HEK293 (cell line): ENCODE measurements at regions not wholly inside any gene's neighbourhood (a gene's known extent, or its start where the extent isn't known, plus 50 kb on each side); places are given as distances from the start of the nearest gene placed in this dataset.

Experiments used
- CTCF ChIA-PET: fragments of 350-600 bp; formaldehyde crosslinking; extraction: SDS; loops from one replicate; lab custom pipeline; 2021; ENCODE audit warnings: antibody characterized with exemption; lab: Yijun Ruan, JAX
- POLR2A ChIA-PET: fragments of 300-600 bp; formaldehyde crosslinking; extraction: SDS; loops from one replicate; lab custom pipeline; 2020; ENCODE audit warnings: antibody characterized with exemption, inconsistent platforms; lab: Yijun Ruan, JAX
- H3K27ac ChIP-seq: fragments of 200-500 bp; sonication (Bioruptor generic); 2 replicates; pipeline ENCODE4 v1.5.1; 2014; ENCODE audit warnings: low read depth, low read length, control low read depth, inconsistent platforms; ENCODE audit errors: extremely low read depth
- H3K36me3 ChIP-seq, 2 experiments: fragments of 200-500 bp in 1 of 2; sonication (Bioruptor generic) in 1 of 2; 1 replicate in 1 of 2; 2 replicates in 1 of 2; pipeline ENCODE4 v1.5.1; 2014 to 2017; ENCODE audit warnings: inconsistent platforms in 2 of 2, low read length in 2 of 2; ENCODE audit not compliant: control insufficient read depth in 2 of 2, insufficient read depth in 1 of 2
- H3K4me1 ChIP-seq: fragments of 200-500 bp; sonication (Bioruptor generic); 2 replicates; pipeline ENCODE4 v1.5.1; 2014; ENCODE audit warnings: mild to moderate bottlenecking, low read length, inconsistent platforms; ENCODE audit not compliant: control insufficient read depth, insufficient read depth
- H3K4me3 ChIP-seq: 2 replicates; pipeline ENCODE4 v1.5.1; 2011; ENCODE audit warnings: low read depth, mild to moderate bottlenecking, control low read depth, low read length, moderate library complexity
- H3K9me3 ChIP-seq: fragments of 200-500 bp; sonication (Bioruptor generic); 2 replicates; pipeline ENCODE4 v1.5.1; 2014; ENCODE audit warnings: low read depth, low read length, inconsistent platforms; ENCODE audit not compliant: control insufficient read depth, insufficient read depth
- CTCF ChIP-seq: fragments of 450-650 bp; formaldehyde crosslinking; IDR thresholded peaks from 2 replicates; pipeline ENCODE4 v1.5.1; 2016; ENCODE audit warnings: missing biosample characterization, missing genetic modification characterization
- HOXC10 ChIP-seq: sonication (generic); formaldehyde crosslinking; IDR thresholded peaks from 2 replicates; pipeline ENCODE4 v1.8.1; 2023; ENCODE audit warnings: mild to moderate bottlenecking, missing genetic modification reagents
- HOXD13 ChIP-seq: sonication (generic); formaldehyde crosslinking; IDR thresholded peaks from 2 replicates; pipeline ENCODE4 v1.8.0; 2022; ENCODE audit warnings: missing genetic modification reagents, borderline replicate concordance
- KLF16 ChIP-seq: fragments of 450-650 bp; formaldehyde crosslinking; IDR thresholded peaks from 2 replicates; pipeline ENCODE4 v1.5.1; 2017; ENCODE audit warnings: missing biosample characterization, missing genetic modification characterization
- KLF17 ChIP-seq: fragments of 450-650 bp; formaldehyde crosslinking; IDR thresholded peaks from 2 replicates; pipeline ENCODE4 v1.5.1; 2016; ENCODE audit warnings: missing biosample characterization, missing genetic modification characterization
- PATZ1 ChIP-seq: fragments of 450-650 bp; formaldehyde crosslinking; IDR thresholded peaks from 2 replicates; pipeline ENCODE4 v1.5.1; 2016; ENCODE audit warnings: missing biosample characterization, missing genetic modification characterization
- SP2 ChIP-seq: fragments of 450-650 bp; formaldehyde crosslinking; IDR thresholded peaks from 2 replicates; pipeline ENCODE4 v1.5.1; 2016; ENCODE audit warnings: missing biosample characterization, missing genetic modification characterization
- TRIM28 ChIP-seq: IDR thresholded peaks from 2 replicates; pipeline ENCODE4 v1.6.1; 2011; ENCODE audit warnings: low read length, control low read depth, borderline replicate concordance
- YY1 ChIP-seq: fragments of 450-650 bp; formaldehyde crosslinking; IDR thresholded peaks from 2 replicates; pipeline ENCODE4 v1.5.1; 2018; ENCODE audit warnings: missing biosample characterization, missing genetic modification characterization
- YY2 ChIP-seq: fragments of 450-650 bp; formaldehyde crosslinking; IDR thresholded peaks from 2 replicates; pipeline ENCODE4 v1.5.1; 2016; ENCODE audit warnings: missing biosample characterization, missing genetic modification characterization
- ZBTB20 ChIP-seq: fragments of 450-650 bp; formaldehyde crosslinking; IDR thresholded peaks from 2 replicates; pipeline ENCODE4 v1.5.1; 2016; ENCODE audit warnings: missing biosample characterization, missing genetic modification characterization
- ZBTB8A ChIP-seq: fragments of 450-650 bp; formaldehyde crosslinking; IDR thresholded peaks from 2 replicates; pipeline ENCODE4 v1.5.1; 2016; ENCODE audit warnings: missing biosample characterization, missing genetic modification characterization
- ZFHX2 ChIP-seq: fragments of 450-650 bp; formaldehyde crosslinking; conservative IDR thresholded peaks from 2 replicates; pipeline ENCODE4 v1.5.1; 2016; ENCODE audit warnings: missing biosample characterization, missing genetic modification characterization
- ZFP69B ChIP-seq: fragments of 450-650 bp; formaldehyde crosslinking; IDR thresholded peaks from 2 replicates; pipeline ENCODE4 v1.5.1; 2016; ENCODE audit warnings: missing biosample characterization, missing genetic modification characterization
- ZNF10 ChIP-seq: fragments of 450-650 bp; formaldehyde crosslinking; IDR thresholded peaks from 2 replicates; pipeline ENCODE4 v1.5.1; 2017; ENCODE audit warnings: missing biosample characterization, missing genetic modification characterization
- ZNF157 ChIP-seq: fragments of 450-650 bp; formaldehyde crosslinking; IDR thresholded peaks from 2 replicates; pipeline ENCODE4 v1.5.1; 2016; ENCODE audit warnings: missing biosample characterization, missing genetic modification characterization
- ZNF174 ChIP-seq: fragments of 450-650 bp; formaldehyde crosslinking; IDR thresholded peaks from 2 replicates; pipeline ENCODE4 v1.5.0; 2017; ENCODE audit warnings: missing biosample characterization, mild to moderate bottlenecking, missing genetic modification characterization
- ZNF184 ChIP-seq: fragments of 450-650 bp; IDR thresholded peaks from 2 replicates; pipeline ENCODE4 v1.5.1; 2018; ENCODE audit warnings: missing biosample characterization, mild to moderate bottlenecking, missing genetic modification characterization
- ZNF223 ChIP-seq: fragments of 450-650 bp; formaldehyde crosslinking; IDR thresholded peaks from 2 replicates; pipeline ENCODE4 v1.5.1; 2016; ENCODE audit warnings: missing biosample characterization, missing genetic modification characterization
- ZNF292 ChIP-seq: fragments of 450-650 bp; formaldehyde crosslinking; IDR thresholded peaks from 2 replicates; pipeline ENCODE4 v1.5.1; 2016; ENCODE audit warnings: low read depth, missing biosample characterization, missing genetic modification characterization, borderline replicate concordance
- ZNF311 ChIP-seq: fragments of 450-650 bp; formaldehyde crosslinking; IDR thresholded peaks from 2 replicates; pipeline ENCODE4 v1.5.1; 2017; ENCODE audit warnings: missing biosample characterization, missing genetic modification characterization, borderline replicate concordance
- ZNF335 ChIP-seq: fragments of 450-650 bp; formaldehyde crosslinking; conservative IDR thresholded peaks from 2 replicates; pipeline ENCODE4 v1.5.1; 2016; ENCODE audit warnings: missing biosample characterization, missing genetic modification characterization
- ZNF521 ChIP-seq: fragments of 450-650 bp; formaldehyde crosslinking; IDR thresholded peaks from 2 replicates; pipeline ENCODE4 v1.5.1; 2017; ENCODE audit warnings: missing biosample characterization, mild to moderate bottlenecking, missing genetic modification characterization
- ZNF701 ChIP-seq: fragments of 450-650 bp; formaldehyde crosslinking; IDR thresholded peaks from 2 replicates; pipeline ENCODE4 v1.5.1; 2016; ENCODE audit warnings: missing biosample characterization, missing genetic modification characterization
- ZNF747 ChIP-seq: fragments of 450-650 bp; formaldehyde crosslinking; IDR thresholded peaks from 2 replicates; pipeline ENCODE4 v1.5.1; 2016; ENCODE audit warnings: missing biosample characterization, missing genetic modification characterization
- ZNF768 ChIP-seq: fragments of 450-650 bp; formaldehyde crosslinking; IDR thresholded peaks from 2 replicates; pipeline ENCODE4 v1.5.1; 2018; ENCODE audit warnings: missing biosample characterization, mild to moderate bottlenecking, missing genetic modification characterization
- ZXDB ChIP-seq: fragments of 450-650 bp; formaldehyde crosslinking; IDR thresholded peaks from 2 replicates; pipeline ENCODE4 v1.5.1; 2016; ENCODE audit warnings: missing biosample characterization, missing genetic modification characterization

- no peak for TF ChIP-seq CTCF (tag by site-specific recombination)
- TF ChIP-seq KLF16 (tag by site-specific recombination) = no peak
- no peak for TF ChIP-seq ZNF768
- TF ChIP-seq HOXC10 (CRISPR knock-in tag) = no peak
- TF ChIP-seq YY1 (tag by site-specific recombination) = no peak
- TF ChIP-seq ZNF223 = no peak
- TF ChIP-seq TRIM28 = no peak
- TF ChIP-seq ZNF521 (tag by site-specific recombination) = no peak
- no peak for TF ChIP-seq PATZ1
- no peak for TF ChIP-seq ZNF184
- TF ChIP-seq, all 188 proteins: peak for 0
These were observed 95.3 kb upstream of the EGFL6 start (continued) for GRCh38 chrX:13474164-13474516.

GRCh38 chrX:13473442-13474163, 95.8 kb upstream of the EGFL6 start:
- Histone ChIP-seq H3K36me3 (no peaks in the 10 kb centered on the region), H3K4me1 (no peaks in the 10 kb centered on the region), H3K27ac (no peak overlapping the region), H3K9me3 (no peaks in the 10 kb centered on the region), H3K4me3 (no peak overlapping the region)
- TF ChIP-seq ZNF174 (no peak), ZNF335 (no peak), SP2 (tag by site-specific recombination) (no peak), ZFHX2 (tag by site-specific recombination) (0 out of 2 replicates have a peak, but pooled peaks have one; percentile 16)
- ChIA-PET POLR2A (no interaction called here), CTCF (interaction anchor here (0.7 to 2.1 kb wide), 3 partner anchors 14 to 527 kb away, joined by 3 to 5 read pairs (median 3); no protein-coding TSS in a partner anchor)

- CTCF ChIA-PET = interaction anchor here (0.8 to 2.1 kb wide), 2 partner anchors 15 to 526 kb away, joined by 3 to 5 read pairs; no protein-coding TSS in a partner anchor
- POLR2A ChIA-PET = no interaction called here
- TF ChIP-seq KLF17 (tag by site-specific recombination) (no peak), HOXD13 (no peak), ZNF311 (tag by site-specific recombination) (no peak), ZNF292 (no peak), ZNF701 (tag by site-specific recombination) (no peak), ZFP69B (no peak), ZNF10 (tag by site-specific recombination) (no peak), YY2 (tag by site-specific recombination) (no peak), ZBTB20 (no peak), ZXDB (tag by site-specific recombination) (no peak), ZBTB8A (tag by site-specific recombination) (no peak), ZNF747 (tag by site-specific recombination) (no peak), ZNF157 (tag by site-specific recombination) (no peak)
These were observed 96.4 kb upstream of the EGFL6 start for GRCh38 chrX:13472975-13473374.

More at GRCh38 chrX:13472975-13473374, 96.4 kb upstream of the EGFL6 start:
- no peaks in the 10 kb centered on the region for H3K4me1 ChIP-seq
- no peaks in the 10 kb centered on the region for H3K36me3 ChIP-seq
- no peak overlapping the region for H3K27ac ChIP-seq
- no peaks in the 10 kb centered on the region for H3K9me3 ChIP-seq
- no peak overlapping the region for H3K4me3 ChIP-seq
